ENCODE measurements at regions not wholly inside any gene's neighbourhood (a gene's known extent, or its start where the extent isn't known, plus 50 kb on each side); places are given as distances from the start of the nearest gene placed in this dataset.

DNA sequence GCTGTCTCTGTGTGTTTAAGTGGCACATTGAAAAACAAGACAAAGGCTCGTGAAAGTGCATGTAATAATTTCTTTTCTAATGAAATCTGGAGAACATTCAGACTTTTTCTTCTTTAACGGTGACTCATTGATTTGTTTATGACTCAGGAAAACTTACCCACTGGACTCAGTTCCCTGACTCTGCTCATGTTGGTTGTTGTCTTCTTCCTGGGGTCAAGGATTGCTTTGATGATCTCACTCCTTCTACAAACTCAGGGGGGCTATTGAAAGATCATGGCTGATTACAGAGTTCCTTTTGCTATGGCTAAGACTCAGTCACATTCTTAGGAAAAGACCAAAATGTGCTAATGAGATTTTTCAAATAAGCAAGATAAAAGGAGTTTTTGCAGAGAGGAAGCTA is 141.1 kb upstream of the DAP start:
- Histone ChIP-seq H3K79me1 (ENCODE audit: insufficient read depth, low read depth, low read length, poor library complexity, severe bottlenecking) (no peaks in the 10 kb centered on the region), H3K4me1 (ENCODE audit: insufficient read depth, low read length) (peaks cover 8% of the 10 kb centered on the region; the same call in 1 of the 2 replicates), H3K23me2 (ENCODE audit: insufficient read length, low read depth, low read length, poor library complexity, severe bottlenecking) (no peaks in the 10 kb centered on the region), H3K14ac (ENCODE audit: insufficient read depth, low read length) (no peak overlapping the region), H3K27me3 (ENCODE audit: insufficient read depth, low read length) (no peaks in the 10 kb centered on the region), H4K20me1 (ENCODE audit: control insufficient read depth, insufficient read depth, insufficient read length) (no peaks in the 10 kb centered on the region), H2AK5ac (ENCODE audit: insufficient read length, low read length) (no peak overlapping the region), H2BK20ac (ENCODE audit: low read depth, low read length, poor library complexity, severe bottlenecking) (no peak overlapping the region), H2BK5ac (ENCODE audit: insufficient read length, low read length) (no peak overlapping the region), H3K4ac (ENCODE audit: low read depth, low read length) (no peak overlapping the region), H4K5ac (ENCODE audit: insufficient read length, low read depth, low read length) (no peak overlapping the region), H3K18ac (ENCODE audit: insufficient read length, low read depth, low read length) (no peak overlapping the region), H3K9ac (ENCODE audit: extremely low read depth, insufficient read length, low read length) (no peak overlapping the region), H3K23ac (ENCODE audit: insufficient read length, low read depth, low read length) (no peak overlapping the region), H4K8ac (replicated peaks; ENCODE audit: insufficient read length, low read depth, low read length) (no peak overlapping the region), H2BK12ac (ENCODE audit: insufficient read length, low read depth, low read length) (no peak overlapping the region), H2BK120ac (ENCODE audit: low read depth, low read length, poor library complexity, severe bottlenecking) (no peak overlapping the region), H3K9me3 (ENCODE audit: control insufficient read depth, low read depth, low read length) (no peaks in the 10 kb centered on the region), H3K27ac (ENCODE audit: insufficient read length, low read depth, low read length) (no peak overlapping the region), H3K79me2 (ENCODE audit: insufficient read depth, low read length) (no peaks in the 10 kb centered on the region), H4K91ac (ENCODE audit: insufficient read length, low read depth, low read length) (no peak overlapping the region), H2BK15ac (ENCODE audit: low read depth, low read length) (no peak overlapping the region), H2AFZ (ENCODE audit: low read length) (no peak overlapping the region), H3T11ph (ENCODE audit: low read length) (no peak overlapping the region), H3K4me2 (ENCODE audit: insufficient read depth, insufficient read length, low read length) (no peak overlapping the region), H3K56ac (ENCODE audit: insufficient read length, low read depth, low read length) (no peak overlapping the region)
- TF ChIP-seq, protein P1, sequence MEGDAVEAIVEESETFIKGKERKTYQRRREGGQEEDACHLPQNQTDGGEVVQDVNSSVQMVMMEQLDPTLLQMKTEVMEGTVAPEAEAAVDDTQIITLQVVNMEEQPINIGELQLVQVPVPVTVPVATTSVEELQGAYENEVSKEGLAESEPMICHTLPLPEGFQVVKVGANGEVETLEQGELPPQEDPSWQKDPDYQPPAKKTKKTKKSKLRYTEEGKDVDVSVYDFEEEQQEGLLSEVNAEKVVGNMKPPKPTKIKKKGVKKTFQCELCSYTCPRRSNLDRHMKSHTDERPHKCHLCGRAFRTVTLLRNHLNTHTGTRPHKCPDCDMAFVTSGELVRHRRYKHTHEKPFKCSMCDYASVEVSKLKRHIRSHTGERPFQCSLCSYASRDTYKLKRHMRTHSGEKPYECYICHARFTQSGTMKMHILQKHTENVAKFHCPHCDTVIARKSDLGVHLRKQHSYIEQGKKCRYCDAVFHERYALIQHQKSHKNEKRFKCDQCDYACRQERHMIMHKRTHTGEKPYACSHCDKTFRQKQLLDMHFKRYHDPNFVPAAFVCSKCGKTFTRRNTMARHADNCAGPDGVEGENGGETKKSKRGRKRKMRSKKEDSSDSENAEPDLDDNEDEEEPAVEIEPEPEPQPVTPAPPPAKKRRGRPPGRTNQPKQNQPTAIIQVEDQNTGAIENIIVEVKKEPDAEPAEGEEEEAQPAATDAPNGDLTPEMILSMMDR (conservative IDR thresholded peaks at IDR 0.05), result no peak
- Mint-ChIP-seq H3K27ac (no peak overlapping the region), H3K4me3 (no peak overlapping the region), H3K9me3 (no peaks in the 10 kb centered on the region; a peak in 1 of 5 replicates), H3K36me3 (ENCODE audit: insufficient read depth in 1 of 3, low read depth in 3 of 3) (no peaks in the 10 kb centered on the region), H3K27me3 (ENCODE audit: low read depth) (peaks cover 9% of the 10 kb centered on the region), H3K4me1 (peaks cover 55 to 66% of the 10 kb centered on the region in 2 experiments)
- no CpG with 5 or more reads among the region's 2 CpGs for WGBS (ENCODE audit: extremely low coverage, insufficient read length, low lambda C conversion rate)
- no peak for DNase-seq
